ENCODE measurements at regions not wholly inside any gene's neighbourhood (a gene's known extent, or its start where the extent isn't known, plus 50 kb on each side); places are given as distances from the start of the nearest gene placed in this dataset.
"Not testable (repeated sequence)": the region's sequence is repeated elsewhere in the genome, so short reads cannot be mapped to it uniquely, and the experiment has no call there.

GRCh38 chr2:47964277-47964676, 58.0 kb upstream of the FBXO11 start:
- DNase-seq, result no peak

- DNase-seq, result no peak
These were observed 58.6 kb upstream of the FBXO11 start for GRCh38 chr2:47964722-47965434.

GRCh38 chr2:47976728-47977127, 70.4 kb upstream of the FBXO11 start:
- DNase-seq, result not testable (repeated sequence)

GRCh38 chr2:47984041-47984440, 77.7 kb upstream of the FBXO11 start:
- peak; percentile 46 for DNase-seq

GRCh38 chr2:47990503-47990902, 84.2 kb upstream of the FBXO11 start:
- no peak for DNase-seq

GRCh38 chr2:47992671-47993070, 86.4 kb upstream of the FBXO11 start:
- no peak for DNase-seq

- no peak for DNase-seq
These were observed 90.5 kb upstream of the FBXO11 start for GRCh38 chr2:47996808-47997207.

- no peak for DNase-seq
These were observed 93.2 kb upstream of the FBXO11 start for GRCh38 chr2:47999512-47999911.

GRCh38 chr2:48001498-48001897, 95.2 kb upstream of the FBXO11 start:
- DNase-seq, result no peak

- no peak for DNase-seq
These were observed 99.8 kb upstream of the FBXO11 start for GRCh38 chr2:48006094-48006493.

- DNase-seq, result no peak
These were observed 101.5 kb upstream of the FBXO11 start for GRCh38 chr2:48007699-48008268.

- DNase-seq, result no peak
These were observed 103.0 kb upstream of the FBXO11 start for GRCh38 chr2:48009256-48009655.

GRCh38 chr2:48015421-48015820, 109.1 kb upstream of the FBXO11 start:
- no peak for DNase-seq

GRCh38 chr2:48016225-48017019, 110.1 kb upstream of the FBXO11 start:
- no peak for DNase-seq

- DNase-seq, result no peak
These were observed 110.8 kb upstream of the FBXO11 start for GRCh38 chr2:48017136-48017535.

GRCh38 chr2:48018480-48018879, 112.2 kb upstream of the FBXO11 start:
- no peak for DNase-seq

- DNase-seq, result no peak
These were observed 120.6 kb upstream of the FBXO11 start for GRCh38 chr2:48026865-48027264.

- no peak for DNase-seq
These were observed 126.5 kb upstream of the FBXO11 start for GRCh38 chr2:48032765-48033164.

GRCh38 chr2:48034295-48034694, 128.0 kb upstream of the FBXO11 start:
- no peak for DNase-seq

GRCh38 chr2:48036312-48036711, 130.0 kb upstream of the FBXO11 start:
- DNase-seq, result no peak

GRCh38 chr2:48039209-48039990, 133.1 kb upstream of the FBXO11 start:
- DNase-seq, result no peak

- no peak for DNase-seq
These were observed 136.9 kb upstream of the FBXO11 start for GRCh38 chr2:48043131-48043700.

- DNase-seq, result no peak
These were observed 137.4 kb upstream of the FBXO11 start for GRCh38 chr2:48043746-48044145.

Measured in hematopoietic multipotent progenitor cell treated with erythropoietin and hydrocortisone succinate and interleukin-3 and kit ligand, for 8 days (in vitro differentiated cells).